ENCODE measurements at regions not wholly inside any gene's neighbourhood (a gene's known extent, or its start where the extent isn't known, plus 50 kb on each side); places are given as distances from the start of the nearest gene placed in this dataset.

DNA sequence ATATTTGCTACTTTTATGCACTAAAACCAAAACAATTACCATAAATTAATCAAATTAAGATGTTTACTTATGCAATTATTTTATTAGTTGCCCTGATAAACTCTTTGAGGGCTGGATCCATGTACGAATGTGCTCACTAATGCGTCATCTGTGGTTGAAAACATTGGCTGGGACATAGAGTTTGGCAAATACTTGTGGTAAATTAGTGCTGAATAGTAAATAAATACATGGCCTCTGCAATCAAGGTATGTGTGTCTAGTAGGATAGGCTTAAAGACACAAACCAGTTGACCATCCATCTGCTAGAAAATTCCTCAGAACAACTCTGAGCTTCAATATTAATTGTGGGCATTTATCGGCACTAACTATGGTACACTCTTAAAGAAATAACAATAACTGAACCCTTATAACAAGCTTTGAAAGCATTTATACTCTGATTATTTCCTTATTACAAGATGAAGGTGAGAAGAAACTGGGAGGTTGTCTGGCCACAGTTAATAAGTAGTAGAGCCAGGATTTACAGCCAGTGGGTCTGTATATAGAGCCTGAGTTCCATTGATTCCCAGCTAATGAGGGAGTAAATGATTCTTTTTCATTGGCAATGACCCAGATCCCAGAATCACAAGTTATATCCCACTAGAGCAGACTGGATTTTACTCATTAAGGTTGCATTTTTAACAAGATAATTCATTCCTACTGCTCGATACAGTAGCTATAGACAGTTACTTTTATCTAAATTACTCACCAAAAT is 169.5 kb upstream of the CNTN6 start:
- TF ChIP-seq, protein P1, sequence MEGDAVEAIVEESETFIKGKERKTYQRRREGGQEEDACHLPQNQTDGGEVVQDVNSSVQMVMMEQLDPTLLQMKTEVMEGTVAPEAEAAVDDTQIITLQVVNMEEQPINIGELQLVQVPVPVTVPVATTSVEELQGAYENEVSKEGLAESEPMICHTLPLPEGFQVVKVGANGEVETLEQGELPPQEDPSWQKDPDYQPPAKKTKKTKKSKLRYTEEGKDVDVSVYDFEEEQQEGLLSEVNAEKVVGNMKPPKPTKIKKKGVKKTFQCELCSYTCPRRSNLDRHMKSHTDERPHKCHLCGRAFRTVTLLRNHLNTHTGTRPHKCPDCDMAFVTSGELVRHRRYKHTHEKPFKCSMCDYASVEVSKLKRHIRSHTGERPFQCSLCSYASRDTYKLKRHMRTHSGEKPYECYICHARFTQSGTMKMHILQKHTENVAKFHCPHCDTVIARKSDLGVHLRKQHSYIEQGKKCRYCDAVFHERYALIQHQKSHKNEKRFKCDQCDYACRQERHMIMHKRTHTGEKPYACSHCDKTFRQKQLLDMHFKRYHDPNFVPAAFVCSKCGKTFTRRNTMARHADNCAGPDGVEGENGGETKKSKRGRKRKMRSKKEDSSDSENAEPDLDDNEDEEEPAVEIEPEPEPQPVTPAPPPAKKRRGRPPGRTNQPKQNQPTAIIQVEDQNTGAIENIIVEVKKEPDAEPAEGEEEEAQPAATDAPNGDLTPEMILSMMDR (IDR thresholded peaks at IDR 0.05; ENCODE audit: low read depth, low read length), result no peak
- TF ChIP-seq POLR2A (IDR thresholded peaks at IDR 0.05; ENCODE audit: extremely low read depth, insufficient read length), result no peak
- TF ChIP-seq MYC (IDR thresholded peaks at IDR 0.05; ENCODE audit: low read depth, low read length), result no peak
- TF ChIP-seq, protein P2, sequence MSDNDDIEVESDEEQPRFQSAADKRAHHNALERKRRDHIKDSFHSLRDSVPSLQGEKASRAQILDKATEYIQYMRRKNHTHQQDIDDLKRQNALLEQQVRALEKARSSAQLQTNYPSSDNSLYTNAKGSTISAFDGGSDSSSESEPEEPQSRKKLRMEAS (IDR thresholded peaks at IDR 0.05; ENCODE audit: low read depth, low read length), result no peak
